ENCODE measurements at regions not wholly inside any gene's neighbourhood (a gene's known extent, or its start where the extent isn't known, plus 50 kb on each side); places are given as distances from the start of the nearest gene placed in this dataset.

GRCh38 chr2:126783341-126783740, 115.3 kb upstream of the TEX51 start:
- 0 out of 2 replicates have a peak, but pooled peaks cover 7% of the 10 kb centered on the region for H3K27me3 ChIP-seq (ENCODE audit: insufficient read depth, low read length)
- H3K4me3 ChIP-seq (replicated peaks in 1 of 2; ENCODE audit: low read depth in 1 of 2, low read length in 2 of 2): no peak overlapping the region
- H3K9ac ChIP-seq (ENCODE audit: low read length): no peak overlapping the region
- intact Hi-C loops (cut with micrococcal nuclease): no loop called here
- no peak overlapping the region for H2AFZ ChIP-seq (ENCODE audit: low read depth, low read length, poor library complexity, severe bottlenecking)
- ATAC-seq (no peak), DNase-seq (ENCODE audit: low read depth, low spot score) (no peak)
- ChIA-PET POLR2A (no interaction called here), CTCF (no interaction called here), RAD21 (ENCODE audit: low non-redundant PET in 1 of 2, low total read pairs in 2 of 2, uncharacterized antibody in 2 of 2, unreplicated experiment in 2 of 2) (no interaction called here)
- H3K4me2 ChIP-seq (ENCODE audit: low read length): no peak overlapping the region
- BruUV-seq (replicated peaks): no TSS peak
- H4K20me1 ChIP-seq (ENCODE audit: insufficient read depth): no peaks in the 10 kb centered on the region
- no peaks in the 10 kb centered on the region for H3K4me1 ChIP-seq (ENCODE audit: control insufficient read depth in 1 of 2, insufficient read depth in 2 of 2, low read length in 2 of 2)
- no peaks in the 10 kb centered on the region for H3K79me2 ChIP-seq (ENCODE audit: insufficient read depth, low read length)
- H3K27ac ChIP-seq (ENCODE audit: low read depth, low read length): no peak overlapping the region
- TF ChIP-seq EGR1 (IDR thresholded peaks at IDR 0.05; ENCODE audit: low read depth) (no peak), TCF7L2 (IDR thresholded peaks at IDR 0.05; ENCODE audit: borderline replicate concordance, extremely low read depth, insufficient read depth, insufficient read length) (no peak), FOSL1 (IDR thresholded peaks at IDR 0.05; ENCODE audit: low read depth) (no peak), ZBTB33 (IDR thresholded peaks at IDR 0.05; ENCODE audit: extremely low read depth, insufficient replicate concordance, low read length) (no peak), YY1 (IDR thresholded peaks at IDR 0.05; ENCODE audit: extremely low read depth, insufficient replicate concordance, low read depth, low read length) (no peak), MAX (IDR thresholded peaks at IDR 0.05) (no peak), REST (IDR thresholded peaks at IDR 0.05; ENCODE audit: low read depth) (no peak), CTCF (IDR thresholded peaks at IDR 0.05 in 2 of 3, conservative IDR thresholded peaks at IDR 0.05 in 1 of 3; ENCODE audit: borderline replicate concordance in 1 of 3, insufficient read depth in 1 of 3, low read depth in 2 of 3, low read length in 2 of 3) (no peak), SRF (IDR thresholded peaks at IDR 0.05; ENCODE audit: low read depth) (no peak), POLR2A (IDR thresholded peaks at IDR 0.05; ENCODE audit: borderline replicate concordance, extremely low read depth, insufficient read depth, insufficient read length) (no peak), EZH2phosphoT487 (IDR thresholded peaks at IDR 0.05; ENCODE audit: borderline replicate concordance) (no peak), POLR2AphosphoS5 (IDR thresholded peaks at IDR 0.05; ENCODE audit: low read depth, low read length) (no peak)
- no peaks in the 10 kb centered on the region for H3K36me3 ChIP-seq (ENCODE audit: control insufficient read depth in 1 of 2, insufficient read depth in 2 of 2, low read length in 2 of 2)
- no peaks in the 10 kb centered on the region for H3K9me3 ChIP-seq (ENCODE audit: control insufficient read depth in 1 of 2, insufficient read depth in 1 of 2, low read depth in 1 of 2, low read length in 2 of 2)
- no peaks in the 10 kb centered on the region for H3K9me2 ChIP-seq (ENCODE audit: insufficient read depth)
